Heart right ventricle (tissue), 16 donors: ENCODE measurements at regions not wholly inside any gene's neighbourhood (a gene's known extent, or its start where the extent isn't known, plus 50 kb on each side); places are given as distances from the start of the nearest gene placed in this dataset.

Experiments
- ATAC-seq, 8 donors: fragments of 200-7000 bp; cut with Tn5 transposase; one replicate each; pipeline ENCODE4 v1.9.1; 2020; ENCODE audit warnings: mild to moderate bottlenecking in 8 of 8, moderate library complexity in 8 of 8, moderate number of reproducible peaks in 1 of 8
- DNase-seq, 2 donors: peaks; one replicate each; pipeline ENCODE4 v3.0.0-alpha.2; 2020
- H3K27ac ChIP-seq, 10 donors: fragments of 200-600 bp; sonication (generic) in 2 of 10; one replicate each; pipeline versions ENCODE4 v1.5.0 to v1.8.0; 2020 to 2022; ENCODE audit warnings: mild to moderate bottlenecking in 3 of 10
- H3K27me3 ChIP-seq, 7 donors: fragments of 200-600 bp; one replicate each; pipeline ENCODE4 v1.8.0; 2021 to 2022; ENCODE audit warnings: mild to moderate bottlenecking in 2 of 7
- H3K36me3 ChIP-seq, 9 donors: fragments of 200-600 bp; sonication (generic) in 1 of 9; one replicate each; pipeline versions ENCODE4 v1.5.0 to v1.8.0; 2020 to 2022; ENCODE audit warnings: mild to moderate bottlenecking in 2 of 9
- H3K4me1 ChIP-seq, 9 donors: fragments of 200-600 bp; sonication (generic) in 1 of 9; one replicate each; pipeline versions ENCODE4 v1.5.0 to v1.8.0; 2020 to 2022; ENCODE audit warnings: mild to moderate bottlenecking in 4 of 9
- H3K4me3 ChIP-seq, 10 donors: fragments of 200-600 bp; sonication (generic) in 2 of 10; one replicate each; pipeline versions ENCODE4 v1.5.0 to v1.8.0; 2020 to 2022; ENCODE audit warnings: mild to moderate bottlenecking in 7 of 10, moderate library complexity in 2 of 10
- H3K9me3 ChIP-seq, 11 donors: fragments of 200-600 bp in 10 of 11; sonication (generic) in 2 of 11; one replicate each; pipeline versions ENCODE4 v1.5.0 to v1.8.0; 2013 to 2022; ENCODE audit warnings: mild to moderate bottlenecking in 2 of 11, control low read depth in 1 of 11, moderate library complexity in 1 of 11
- WGBS, 2 donors: extraction: QIAGEN DNeasy Blood & Tissue Kit; methylation state at CpG; one replicate each; pipeline ENCODE4 v1.1.7; 2013; ENCODE audit warnings: inconsistent platforms in 1 of 2; 5-methylcytosine and 5-hydroxymethylcytosine counted together
- intact Hi-C, 10 donors: fragments of 100-400 bp; cut with DNase I; formaldehyde crosslinking; loops; one replicate each; pipeline versions ENCODE4 v1.11.1 to v1.14.2; 2022
- TF ChIP-seq, protein P1 (sequence below), 9 donors: fragments of 200-600 bp; sonication (generic) in 2 of 9; IDR thresholded peaks; one replicate each; pipeline versions ENCODE4 v1.5.0 to v1.8.0; 2021 to 2022; ENCODE audit warnings: antibody characterized with exemption in 9 of 9, mild to moderate bottlenecking in 5 of 9, moderate library complexity in 1 of 9
- donor health status: Arrhythmogenic right ventricular cardiomyopathy.
- donor health status: ischemic (EF 13 %, LVEDD 7.1; RV severe dilation, severe dysfunction).
- donor health status: healthy with polysubstance abuse.
- donor health status: DM: no; HTN: yes; CAD: no.
- donor health status: DM: no; HTN: no; CAD: no.
- donor health status: ischemic (EF 25% LVEDD 6.9; RV normal size, moderate dysfunction).
- donor health status: ischemic (EF 25% LVEDD 5.7; RV mildly dilated, moderate dysfunction).
- donor health status: healthy.
- donor health status: DM: yes; HTN: yes; CAD: no.
- donor health status: Ischemic cardiomyopathy.
- donor health status: ischemic (EF 35%, LVEDD 5.7; RV mildly dilated, moderate dysfunction).
- donor health status: nonischemic (EF 11% LVEDD 7.7; RV severe dilation, severe dysfunction).
- donor health status: DM: yes; HTN: yes; CAD: no.
- donor health status: PGD.
- donor health status: ischemic (EF 29% LVEDD 5.4; RV normal size, mild dysfunction).
- donor health status: nonischemic (EF 23%, LVEDD 6.1; RV moderate dilation, normal function).

DNA sequence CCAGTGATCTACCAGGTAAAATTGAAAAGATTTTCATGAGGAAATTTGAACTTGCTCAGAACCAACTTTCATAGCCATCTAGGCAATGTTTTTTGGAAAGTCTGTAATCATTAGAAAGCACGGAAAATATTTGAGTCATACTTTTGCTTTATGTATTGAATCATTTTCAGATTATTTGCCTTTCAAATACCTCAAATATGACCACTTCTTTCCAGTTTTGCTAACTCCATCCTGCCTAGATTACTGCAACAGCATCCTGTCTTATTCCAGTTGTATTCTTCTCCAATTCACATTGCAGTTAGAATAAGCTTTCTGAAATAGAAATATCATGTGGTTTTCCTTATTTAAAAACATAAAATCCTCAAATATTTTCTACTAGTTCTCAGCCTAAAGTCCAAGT, 239.8 kb upstream of the FAR2 start:
- no peak overlapping the region for H3K27ac ChIP-seq
- TF ChIP-seq, protein P1, sequence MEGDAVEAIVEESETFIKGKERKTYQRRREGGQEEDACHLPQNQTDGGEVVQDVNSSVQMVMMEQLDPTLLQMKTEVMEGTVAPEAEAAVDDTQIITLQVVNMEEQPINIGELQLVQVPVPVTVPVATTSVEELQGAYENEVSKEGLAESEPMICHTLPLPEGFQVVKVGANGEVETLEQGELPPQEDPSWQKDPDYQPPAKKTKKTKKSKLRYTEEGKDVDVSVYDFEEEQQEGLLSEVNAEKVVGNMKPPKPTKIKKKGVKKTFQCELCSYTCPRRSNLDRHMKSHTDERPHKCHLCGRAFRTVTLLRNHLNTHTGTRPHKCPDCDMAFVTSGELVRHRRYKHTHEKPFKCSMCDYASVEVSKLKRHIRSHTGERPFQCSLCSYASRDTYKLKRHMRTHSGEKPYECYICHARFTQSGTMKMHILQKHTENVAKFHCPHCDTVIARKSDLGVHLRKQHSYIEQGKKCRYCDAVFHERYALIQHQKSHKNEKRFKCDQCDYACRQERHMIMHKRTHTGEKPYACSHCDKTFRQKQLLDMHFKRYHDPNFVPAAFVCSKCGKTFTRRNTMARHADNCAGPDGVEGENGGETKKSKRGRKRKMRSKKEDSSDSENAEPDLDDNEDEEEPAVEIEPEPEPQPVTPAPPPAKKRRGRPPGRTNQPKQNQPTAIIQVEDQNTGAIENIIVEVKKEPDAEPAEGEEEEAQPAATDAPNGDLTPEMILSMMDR (IDR thresholded peaks at IDR 0.05) = no peak
- H3K9me3 ChIP-seq = peaks cover 0 to 55% (median 25%) of the 10 kb centered on the region in 11 donors
- no peaks in the 10 kb centered on the region for H3K4me1 ChIP-seq
- no peaks in the 10 kb centered on the region for H3K27me3 ChIP-seq
- H3K36me3 ChIP-seq = no peaks in the 10 kb centered on the region
- H3K4me3 ChIP-seq = no peak overlapping the region
- ATAC-seq (no peak), DNase-seq (no peak)
- WGBS, 2 donors = 48 to 63% methylated on average over 1 of the region's 1 CpG
- intact Hi-C loops = no loop called here

GRCh38 chr12:28925719-28926376, 223.2 kb upstream of the FAR2 start:
- Histone ChIP-seq H3K4me1 (no peaks in the 10 kb centered on the region), H3K4me3 (no peak overlapping the region), H3K9me3 (peaks cover 0 to 30% (median 15%) of the 10 kb centered on the region in 11 donors), H3K36me3 (no peaks in the 10 kb centered on the region), H3K27me3 (no peaks in the 10 kb centered on the region), H3K27ac (peak overlapping the region in 2 of 10 donors; percentile 6 to 38)
- DNase-seq (peak in 1 of 2 donors; percentile 20), ATAC-seq (peak in 6 of 8 donors; percentile 74 to 93 (median 81))
- 52 to 55% methylated on average over 3 of the region's 3 CpGs for WGBS, 2 donors
- TF ChIP-seq, protein P1 (IDR thresholded peaks at IDR 0.05) = no peak
- intact Hi-C loops = no loop called here

- ATAC-seq (no peak), DNase-seq (no peak)
- intact Hi-C loops = no loop called here
- TF ChIP-seq, protein P1 (IDR thresholded peaks at IDR 0.05) = no peak
- H3K4me3 ChIP-seq = no peak overlapping the region
- H3K4me1 ChIP-seq = no peaks in the 10 kb centered on the region
- no peak overlapping the region for H3K27ac ChIP-seq
- peaks cover 0 to 9% (median 0%) of the 10 kb centered on the region in 11 donors for H3K9me3 ChIP-seq
- WGBS, 2 donors = 89 to 94% methylated on average over 2 of the region's 2 CpGs
- no peaks in the 10 kb centered on the region for H3K27me3 ChIP-seq
- H3K36me3 ChIP-seq = no peaks in the 10 kb centered on the region
These were observed 218.4 kb upstream of the FAR2 start for GRCh38 chr12:28930704-28931103.

DNA sequence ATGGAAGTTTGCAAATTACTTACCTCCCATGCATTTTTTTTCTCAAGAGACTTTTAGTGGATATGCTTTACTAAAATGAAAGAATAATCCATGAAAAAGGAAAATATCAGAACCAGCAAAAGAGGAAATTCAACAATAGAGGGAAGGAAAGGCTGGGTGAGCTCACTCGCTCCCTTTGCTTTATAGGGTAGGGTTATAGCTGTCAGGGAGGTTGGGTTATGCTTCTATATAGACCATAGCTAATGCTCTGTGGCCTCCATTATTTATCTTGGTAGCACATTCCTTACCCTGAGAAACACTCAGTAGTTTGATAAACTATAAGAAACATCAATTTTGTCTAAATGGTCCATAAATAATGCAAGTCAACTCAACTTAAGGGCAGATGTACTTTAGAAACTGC, 215.9 kb upstream of the FAR2 start:
- intact Hi-C loops = no loop called here

More for the DNA sequence above, 215.9 kb upstream of the FAR2 start:
- no peak for ATAC-seq
- no peaks in the 10 kb centered on the region for H3K4me1 ChIP-seq
- H3K27me3 ChIP-seq = no peaks in the 10 kb centered on the region
- DNase-seq = no peak
- H3K36me3 ChIP-seq = no peaks in the 10 kb centered on the region
- TF ChIP-seq, protein P1 (IDR thresholded peaks at IDR 0.05) = no peak
- H3K4me3 ChIP-seq = no peak overlapping the region
- WGBS, 2 donors = 61 to 74% methylated on average over 1 of the region's 1 CpG
- H3K9me3 ChIP-seq = no peaks in the 10 kb centered on the region
- no peak overlapping the region for H3K27ac ChIP-seq
